DMS 273 (cell line): ENCODE measurements at regions not wholly inside any gene's neighbourhood (a gene's known extent, or its start where the extent isn't known, plus 50 kb on each side); places are given as distances from the start of the nearest gene placed in this dataset.
A peak's percentile ranks its signal among the peaks of the same experiment; 100 is the strongest.
"Not testable (repeated sequence)": the region's sequence is repeated elsewhere in the genome, so short reads cannot be mapped to it uniquely, and the experiment has no call there.

ENCODE experiments used
- DNase-seq: peaks from one replicate; lab custom pipeline; 2025; ENCODE audit not compliant: unreplicated experiment; lab: John Stamatoyannopoulos, UW

GRCh38 chr7:118777308-118777707 is 552.8 kb downstream of the ANKRD7 start:
- DNase-seq: peak; percentile 19

GRCh38 chr7:118792682-118793081 is 568.2 kb downstream of the ANKRD7 start:
- DNase-seq: no peak

- DNase-seq: no peak
Observed at GRCh38 chr7:118793582-118793981, 569.1 kb downstream of the ANKRD7 start.

- no peak for DNase-seq
Observed at GRCh38 chr7:118794419-118794818, 569.9 kb downstream of the ANKRD7 start.

- DNase-seq: no peak
Observed at GRCh38 chr7:118801366-118801765, 576.9 kb downstream of the ANKRD7 start.

GRCh38 chr7:118802726-118803125 is 578.2 kb downstream of the ANKRD7 start:
- no peak for DNase-seq

- no peak for DNase-seq
Observed at GRCh38 chr7:118826246-118826645, 601.7 kb downstream of the ANKRD7 start.

- no peak for DNase-seq
Observed at GRCh38 chr7:118836933-118837332, 612.4 kb downstream of the ANKRD7 start.

- DNase-seq: peak; percentile 53
Observed at GRCh38 chr7:118839515-118839914, 615.0 kb downstream of the ANKRD7 start.

- DNase-seq: no peak
Observed at GRCh38 chr7:118843456-118843855, 619.0 kb downstream of the ANKRD7 start.

- DNase-seq: no peak
Observed at GRCh38 chr7:118844748-118845147, 620.2 kb downstream of the ANKRD7 start.

GRCh38 chr7:118845791-118846190 is 621.3 kb downstream of the ANKRD7 start:
- no peak for DNase-seq

- DNase-seq: no peak
Observed at GRCh38 chr7:118846977-118847376, 622.5 kb downstream of the ANKRD7 start.

- no peak for DNase-seq
Observed at GRCh38 chr7:118855290-118855689, 630.8 kb downstream of the ANKRD7 start.

- DNase-seq: no peak
Observed at GRCh38 chr7:118858651-118859149, 634.2 kb downstream of the ANKRD7 start.

- no peak for DNase-seq
Observed at GRCh38 chr7:118861581-118861980, 637.1 kb downstream of the ANKRD7 start.

GRCh38 chr7:118862740-118863139 is 638.2 kb downstream of the ANKRD7 start:
- DNase-seq: peak; percentile 63

- DNase-seq: peak; percentile 87
Observed at GRCh38 chr7:118863966-118864365, 639.5 kb downstream of the ANKRD7 start.

GRCh38 chr7:118867860-118868259 is 643.4 kb downstream of the ANKRD7 start:
- DNase-seq: no peak

- not testable (repeated sequence) for DNase-seq
Observed at GRCh38 chr7:118869141-118869540, 644.6 kb downstream of the ANKRD7 start.

GRCh38 chr7:118870187-118870586 is 645.7 kb downstream of the ANKRD7 start:
- DNase-seq: peak; percentile 74

- DNase-seq: peak; percentile 32
Observed at GRCh38 chr7:118872568-118872967, 648.1 kb downstream of the ANKRD7 start.

- no peak for DNase-seq
Observed at GRCh38 chr7:118877187-118877586, 652.7 kb downstream of the ANKRD7 start.

- no peak for DNase-seq
Observed at GRCh38 chr7:118878336-118878735, 653.8 kb downstream of the ANKRD7 start.
